ENCODE measurements at regions not wholly inside any gene's neighbourhood (a gene's known extent, or its start where the extent isn't known, plus 50 kb on each side); places are given as distances from the start of the nearest gene placed in this dataset.

DNA sequence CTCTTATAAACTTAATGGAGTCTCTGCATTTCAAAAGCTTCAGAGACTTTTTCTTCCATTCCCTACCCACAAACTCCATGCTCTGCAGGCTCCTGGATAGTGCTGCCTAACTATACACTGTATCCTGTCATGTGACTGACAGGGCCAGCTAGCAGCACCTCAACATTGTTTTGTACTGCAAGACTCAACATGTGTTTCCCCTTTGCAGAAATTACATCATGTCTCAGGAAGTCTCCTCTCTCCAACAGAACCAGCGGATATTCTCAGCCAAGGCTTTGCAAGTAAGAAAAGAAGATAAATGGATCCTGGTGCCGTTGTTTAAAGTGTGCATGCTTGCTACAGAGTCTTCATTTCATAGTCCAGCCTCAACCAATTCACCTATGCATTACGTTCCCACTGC, 164.0 kb upstream of the UBASH3B start:
- TF ChIP-seq, protein P1, sequence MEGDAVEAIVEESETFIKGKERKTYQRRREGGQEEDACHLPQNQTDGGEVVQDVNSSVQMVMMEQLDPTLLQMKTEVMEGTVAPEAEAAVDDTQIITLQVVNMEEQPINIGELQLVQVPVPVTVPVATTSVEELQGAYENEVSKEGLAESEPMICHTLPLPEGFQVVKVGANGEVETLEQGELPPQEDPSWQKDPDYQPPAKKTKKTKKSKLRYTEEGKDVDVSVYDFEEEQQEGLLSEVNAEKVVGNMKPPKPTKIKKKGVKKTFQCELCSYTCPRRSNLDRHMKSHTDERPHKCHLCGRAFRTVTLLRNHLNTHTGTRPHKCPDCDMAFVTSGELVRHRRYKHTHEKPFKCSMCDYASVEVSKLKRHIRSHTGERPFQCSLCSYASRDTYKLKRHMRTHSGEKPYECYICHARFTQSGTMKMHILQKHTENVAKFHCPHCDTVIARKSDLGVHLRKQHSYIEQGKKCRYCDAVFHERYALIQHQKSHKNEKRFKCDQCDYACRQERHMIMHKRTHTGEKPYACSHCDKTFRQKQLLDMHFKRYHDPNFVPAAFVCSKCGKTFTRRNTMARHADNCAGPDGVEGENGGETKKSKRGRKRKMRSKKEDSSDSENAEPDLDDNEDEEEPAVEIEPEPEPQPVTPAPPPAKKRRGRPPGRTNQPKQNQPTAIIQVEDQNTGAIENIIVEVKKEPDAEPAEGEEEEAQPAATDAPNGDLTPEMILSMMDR (IDR thresholded peaks at IDR 0.05) = no peak
- TF ChIP-seq POLR2A (IDR thresholded peaks at IDR 0.05) = no peak
